Activated CD8-positive, alpha-beta T cell treated with anti-CD3 and anti-CD28 coated beads for 36 hours (primary cell): ENCODE measurements at regions not wholly inside any gene's neighbourhood (a gene's known extent, or its start where the extent isn't known, plus 50 kb on each side); places are given as distances from the start of the nearest gene placed in this dataset.

ENCODE experiments used
- ATAC-seq: fragments of 200-7000 bp; cut with Tn5 transposase; one replicate; pipeline ENCODE4 v1.10.0; 2021; ENCODE audit warnings: mild to moderate bottlenecking, moderate library complexity
- CTCF ChIA-PET: fragments of 350-600 bp; sonication (Branson Sonifier 250); formaldehyde crosslinking; loops from one replicate; lab custom pipeline; 2021; ENCODE audit warnings: antibody characterized with exemption; lab: Charles Lee
- POLR2A ChIA-PET: fragments of 350-600 bp; sonication (Branson Sonifier 250); formaldehyde crosslinking; loops from one replicate; lab custom pipeline; 2021; ENCODE audit warnings: antibody characterized with exemption; lab: Charles Lee
- DNase-seq: peaks from one replicate; pipeline ENCODE4 v3.0.0-alpha.2; 2020
- H3K27ac Mint-ChIP-seq: one replicate; pipeline ENCODE4 v1.8.0; 2021; ENCODE audit warnings: mild to moderate bottlenecking, mixed read lengths
- H3K27me3 Mint-ChIP-seq: one replicate; pipeline ENCODE4 v1.8.0; 2021; ENCODE audit warnings: mixed read lengths
- H3K36me3 Mint-ChIP-seq: one replicate; pipeline ENCODE4 v1.8.0; 2021; ENCODE audit warnings: low read depth, mixed read lengths
- H3K4me1 Mint-ChIP-seq: one replicate; pipeline ENCODE4 v1.8.0; 2021; ENCODE audit warnings: low read depth, mixed read lengths
- H3K4me3 Mint-ChIP-seq: one replicate; pipeline ENCODE4 v1.8.0; 2021; ENCODE audit warnings: mild to moderate bottlenecking, moderate library complexity, mixed read lengths
- H3K9me3 Mint-ChIP-seq: one replicate; pipeline ENCODE4 v1.8.0; 2021; ENCODE audit warnings: mixed read lengths
- intact Hi-C: fragments of 100-400 bp; cut with micrococcal nuclease; formaldehyde crosslinking; loops from one replicate; pipeline ENCODE4 v1.10.0; 2022
- TF ChIP-seq, protein P1 (sequence below): fragments of 200-600 bp; IDR thresholded peaks from one replicate; pipeline ENCODE4 v1.8.0; 2022; ENCODE audit warnings: antibody characterized with exemption, mild to moderate bottlenecking

DNA sequence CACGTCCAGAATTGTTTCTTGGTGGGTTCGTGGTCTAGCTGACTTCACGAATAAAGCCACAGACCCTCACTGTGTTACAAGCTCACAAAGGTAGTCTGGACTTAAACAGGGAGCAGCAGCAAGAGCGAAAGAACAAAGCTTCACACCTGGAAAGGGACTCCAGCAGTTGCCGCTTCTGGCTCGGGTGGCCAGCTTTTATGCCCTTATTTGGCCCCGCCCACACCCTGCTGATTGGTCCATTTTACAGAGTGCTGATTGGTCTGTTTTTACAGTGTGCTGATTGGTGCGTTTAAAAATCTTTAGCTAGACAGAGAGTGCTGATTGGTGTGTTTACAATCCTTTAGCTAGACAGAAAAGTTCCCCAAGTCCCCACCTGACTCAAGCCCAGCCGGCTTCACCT, 194.2 kb upstream of the NDN start:
- ATAC-seq, result no peak
- Mint-ChIP-seq H3K27me3 (no peaks in the 10 kb centered on the region), H3K36me3 (no peaks in the 10 kb centered on the region), H3K4me1 (no peaks in the 10 kb centered on the region), H3K27ac (no peak overlapping the region), H3K9me3 (peaks cover 12% of the 10 kb centered on the region), H3K4me3 (no peak overlapping the region)
- CTCF ChIA-PET, result no interaction called here
- intact Hi-C loops, result no loop called here
- no peak for DNase-seq
- POLR2A ChIA-PET, result no interaction called here
- TF ChIP-seq, protein P1, sequence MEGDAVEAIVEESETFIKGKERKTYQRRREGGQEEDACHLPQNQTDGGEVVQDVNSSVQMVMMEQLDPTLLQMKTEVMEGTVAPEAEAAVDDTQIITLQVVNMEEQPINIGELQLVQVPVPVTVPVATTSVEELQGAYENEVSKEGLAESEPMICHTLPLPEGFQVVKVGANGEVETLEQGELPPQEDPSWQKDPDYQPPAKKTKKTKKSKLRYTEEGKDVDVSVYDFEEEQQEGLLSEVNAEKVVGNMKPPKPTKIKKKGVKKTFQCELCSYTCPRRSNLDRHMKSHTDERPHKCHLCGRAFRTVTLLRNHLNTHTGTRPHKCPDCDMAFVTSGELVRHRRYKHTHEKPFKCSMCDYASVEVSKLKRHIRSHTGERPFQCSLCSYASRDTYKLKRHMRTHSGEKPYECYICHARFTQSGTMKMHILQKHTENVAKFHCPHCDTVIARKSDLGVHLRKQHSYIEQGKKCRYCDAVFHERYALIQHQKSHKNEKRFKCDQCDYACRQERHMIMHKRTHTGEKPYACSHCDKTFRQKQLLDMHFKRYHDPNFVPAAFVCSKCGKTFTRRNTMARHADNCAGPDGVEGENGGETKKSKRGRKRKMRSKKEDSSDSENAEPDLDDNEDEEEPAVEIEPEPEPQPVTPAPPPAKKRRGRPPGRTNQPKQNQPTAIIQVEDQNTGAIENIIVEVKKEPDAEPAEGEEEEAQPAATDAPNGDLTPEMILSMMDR, result no peak

DNA sequence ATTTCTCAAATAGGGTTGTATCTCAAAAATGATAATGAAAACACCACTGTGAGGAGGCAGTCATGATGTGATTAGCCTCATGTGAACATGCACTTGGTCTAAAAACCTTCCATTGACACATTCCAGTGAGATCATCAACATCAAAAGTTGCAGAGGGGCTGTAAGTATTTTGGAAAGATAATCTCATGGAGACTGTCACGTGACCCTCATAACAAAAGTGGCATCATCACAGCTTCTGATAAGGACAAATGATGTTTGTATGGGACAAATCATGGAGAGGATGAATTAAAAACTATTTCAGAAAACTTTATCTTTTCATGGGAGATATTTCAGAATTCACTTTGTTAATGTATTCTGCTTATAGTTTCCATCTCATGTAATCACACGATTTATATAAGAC, 203.1 kb upstream of the NDN start:
- H3K27me3 Mint-ChIP-seq, result no peaks in the 10 kb centered on the region
- H3K4me3 Mint-ChIP-seq, result no peak overlapping the region
- ChIA-PET POLR2A (no interaction called here), CTCF (no interaction called here)
- no peak overlapping the region for H3K27ac Mint-ChIP-seq
- TF ChIP-seq, protein P1, result no peak
- H3K36me3 Mint-ChIP-seq, result no peaks in the 10 kb centered on the region
- H3K9me3 Mint-ChIP-seq, result peaks cover 7% of the 10 kb centered on the region
- ATAC-seq, result no peak
- H3K4me1 Mint-ChIP-seq, result no peaks in the 10 kb centered on the region
- intact Hi-C loops, result no loop called here
- no peak for DNase-seq

DNA sequence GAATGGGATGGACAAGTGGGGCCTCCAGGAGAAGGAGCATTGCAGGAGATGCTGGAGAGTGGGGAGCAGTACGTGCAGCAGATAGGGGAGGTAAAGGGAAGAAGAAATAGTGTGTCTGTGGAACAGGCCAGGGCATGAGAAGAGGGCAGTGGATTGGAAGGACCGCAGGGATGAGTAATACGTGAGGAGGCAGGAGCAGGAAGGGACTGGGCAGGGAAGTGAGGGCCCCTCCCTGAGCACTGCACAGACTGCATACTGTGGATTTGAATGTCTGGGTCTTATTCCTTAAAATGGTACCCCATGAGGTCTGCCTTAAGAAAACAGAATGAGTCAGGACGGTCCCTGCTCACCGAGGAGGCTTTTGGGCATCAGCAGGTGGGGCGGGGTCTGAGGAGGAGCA, 210.0 kb upstream of the NDN start:
- no peaks in the 10 kb centered on the region for H3K36me3 Mint-ChIP-seq
- TF ChIP-seq, protein P1, result no peak
- intact Hi-C loops, result no loop called here
- no peaks in the 10 kb centered on the region for H3K27me3 Mint-ChIP-seq
- CTCF ChIA-PET, result no interaction called here
- H3K4me1 Mint-ChIP-seq, result no peaks in the 10 kb centered on the region
- peaks cover 11% of the 10 kb centered on the region for H3K9me3 Mint-ChIP-seq
- POLR2A ChIA-PET, result no interaction called here
- H3K27ac Mint-ChIP-seq, result no peak overlapping the region
- no peak overlapping the region for H3K4me3 Mint-ChIP-seq
- no peak for DNase-seq
- ATAC-seq, result no peak

DNA sequence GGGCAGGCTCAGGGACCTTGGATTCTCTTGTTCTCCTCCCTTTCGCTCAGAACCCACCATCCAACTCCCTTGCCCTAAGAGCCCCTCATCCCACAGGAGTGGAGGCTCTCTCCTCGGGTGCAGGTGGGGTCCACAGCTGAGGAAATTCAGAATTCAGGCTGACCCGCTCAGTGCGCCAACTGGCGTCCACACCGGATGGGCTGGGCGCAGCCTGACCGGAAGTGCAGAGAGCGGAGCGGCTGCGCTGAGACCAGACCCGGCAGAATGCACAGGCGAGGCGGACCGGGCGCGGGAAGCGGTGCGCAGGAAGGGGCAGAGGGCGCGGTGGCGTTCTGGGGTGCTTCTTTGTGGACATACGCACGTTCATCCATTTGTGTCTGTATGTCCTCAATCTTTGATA, 210.4 kb upstream of the NDN start:
- TF ChIP-seq, protein P1, result no peak
- DNase-seq (no peak), ATAC-seq (no peak)
- Mint-ChIP-seq H3K9me3 (peaks cover 12% of the 10 kb centered on the region), H3K4me1 (no peaks in the 10 kb centered on the region), H3K4me3 (no peak overlapping the region), H3K36me3 (no peaks in the 10 kb centered on the region), H3K27me3 (no peaks in the 10 kb centered on the region), H3K27ac (no peak overlapping the region)
- POLR2A ChIA-PET, result no interaction called here
- CTCF ChIA-PET, result no interaction called here
- intact Hi-C loops, result no loop called here

DNA sequence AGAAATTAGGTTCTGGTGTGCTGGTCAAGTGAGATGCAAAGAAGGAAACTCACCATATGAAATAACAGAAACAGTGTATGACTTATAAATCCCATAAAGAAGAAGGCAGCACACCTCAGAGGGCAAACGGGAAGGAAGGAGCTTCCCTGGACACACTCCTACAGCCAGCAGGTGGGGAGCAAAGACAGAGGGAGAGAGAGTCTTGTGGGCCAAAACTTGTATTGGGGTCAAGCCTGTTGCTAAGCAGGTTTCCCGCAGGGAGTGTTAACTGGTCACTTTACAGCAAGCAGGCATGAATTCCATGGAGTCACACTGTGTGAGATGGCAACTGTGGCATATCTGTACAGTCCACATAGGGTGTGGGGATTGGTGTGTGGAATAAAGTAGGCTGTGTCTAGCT, 222.9 kb upstream of the NDN start:
- ATAC-seq (no peak), DNase-seq (no peak)
- intact Hi-C loops, result no loop called here
- ChIA-PET POLR2A (no interaction called here), CTCF (no interaction called here)
- TF ChIP-seq, protein P1, result no peak
- no peak overlapping the region for H3K4me3 Mint-ChIP-seq
- no peak overlapping the region for H3K27ac Mint-ChIP-seq
- H3K4me1 Mint-ChIP-seq, result no peaks in the 10 kb centered on the region
- no peaks in the 10 kb centered on the region for H3K36me3 Mint-ChIP-seq
- H3K9me3 Mint-ChIP-seq, result peaks cover 3% of the 10 kb centered on the region
- H3K27me3 Mint-ChIP-seq, result no peaks in the 10 kb centered on the region
